Activated CD4-positive, CD25-positive, alpha-beta regulatory T cell treated with anti-CD3 and anti-CD28 coated beads, Interleukin-2, amount 50 U/mL, for 72 hours (primary cell): ENCODE measurements at regions not wholly inside any gene's neighbourhood (a gene's known extent, or its start where the extent isn't known, plus 50 kb on each side); places are given as distances from the start of the nearest gene placed in this dataset.
"Not testable (repeated sequence)": the region's sequence is repeated elsewhere in the genome, so short reads cannot be mapped to it uniquely, and the experiment has no call there.

ENCODE experiments used
- DNase-seq: peaks from one replicate; pipeline ENCODE4 v3.0.0; 2021

DNA sequence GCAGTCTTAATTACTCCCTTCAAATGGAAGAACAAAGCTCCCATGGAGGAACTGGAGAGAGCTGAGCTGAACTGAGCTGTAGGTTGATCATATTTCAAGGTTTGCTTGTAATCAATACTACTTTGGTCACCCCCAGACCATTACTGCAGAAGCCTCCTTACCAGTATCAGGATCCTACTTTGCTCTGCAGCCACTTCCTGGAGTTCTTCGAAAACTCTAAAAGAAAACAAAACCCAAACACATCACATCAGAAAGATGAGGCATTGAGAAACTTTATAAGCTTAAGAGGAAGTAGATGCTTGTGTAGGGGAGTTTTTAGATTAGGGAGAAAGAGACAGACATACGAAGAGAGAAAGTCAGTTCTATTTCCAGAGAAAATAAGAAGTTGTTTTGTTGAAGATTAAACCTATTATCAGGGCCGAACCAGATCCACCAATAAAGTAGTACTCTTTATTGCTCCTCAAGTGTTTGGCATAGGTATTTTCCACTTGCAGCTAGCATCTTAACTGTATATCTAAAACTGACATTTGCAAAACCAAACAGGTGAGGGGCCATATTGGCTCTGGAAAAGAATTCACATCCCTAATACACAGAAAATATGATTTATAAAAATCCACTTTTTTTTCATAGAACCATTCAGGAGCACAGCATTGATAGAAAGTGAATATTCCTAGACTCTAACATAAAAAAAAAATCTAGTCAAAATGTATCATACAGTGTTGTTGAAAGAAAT lies 166.9 kb upstream of the KLF7 start:
- DNase-seq: no peak

DNA sequence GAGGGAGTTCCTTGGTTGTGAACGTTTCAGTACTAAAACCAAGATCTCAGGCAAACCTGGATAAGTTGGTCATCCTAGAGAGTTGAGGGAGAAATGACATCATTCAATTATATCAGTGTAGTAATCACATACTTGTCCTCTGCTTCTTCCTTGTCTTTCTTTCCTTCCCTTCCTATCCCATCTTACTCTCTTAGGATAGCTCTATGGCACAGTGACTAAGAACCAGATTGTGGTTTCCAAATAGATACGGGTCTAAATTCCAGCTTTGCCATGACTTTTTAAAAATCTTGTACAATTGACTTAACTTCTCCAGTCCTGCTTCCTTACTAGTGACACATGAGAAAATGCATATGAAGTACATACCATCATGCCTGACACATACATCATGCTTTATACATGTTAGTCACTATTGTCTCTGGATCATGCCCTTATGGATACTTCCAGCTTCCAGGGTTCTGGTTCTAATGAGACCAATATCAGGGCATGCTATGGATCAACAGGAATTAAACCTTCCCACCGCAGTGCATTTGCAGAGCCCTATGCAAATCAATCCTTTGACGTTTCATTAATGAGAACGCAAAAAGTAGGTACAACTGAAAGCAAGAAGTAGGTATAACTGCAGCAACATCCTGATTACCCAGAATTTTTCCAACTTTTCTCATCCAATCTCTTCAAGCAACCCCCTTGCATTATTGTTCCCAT lies 168.0 kb upstream of the KLF7 start:
- DNase-seq: no peak

- no peak for DNase-seq
These were observed 168.5 kb upstream of the KLF7 start for GRCh38 chr2:207334301-207334623.

DNA sequence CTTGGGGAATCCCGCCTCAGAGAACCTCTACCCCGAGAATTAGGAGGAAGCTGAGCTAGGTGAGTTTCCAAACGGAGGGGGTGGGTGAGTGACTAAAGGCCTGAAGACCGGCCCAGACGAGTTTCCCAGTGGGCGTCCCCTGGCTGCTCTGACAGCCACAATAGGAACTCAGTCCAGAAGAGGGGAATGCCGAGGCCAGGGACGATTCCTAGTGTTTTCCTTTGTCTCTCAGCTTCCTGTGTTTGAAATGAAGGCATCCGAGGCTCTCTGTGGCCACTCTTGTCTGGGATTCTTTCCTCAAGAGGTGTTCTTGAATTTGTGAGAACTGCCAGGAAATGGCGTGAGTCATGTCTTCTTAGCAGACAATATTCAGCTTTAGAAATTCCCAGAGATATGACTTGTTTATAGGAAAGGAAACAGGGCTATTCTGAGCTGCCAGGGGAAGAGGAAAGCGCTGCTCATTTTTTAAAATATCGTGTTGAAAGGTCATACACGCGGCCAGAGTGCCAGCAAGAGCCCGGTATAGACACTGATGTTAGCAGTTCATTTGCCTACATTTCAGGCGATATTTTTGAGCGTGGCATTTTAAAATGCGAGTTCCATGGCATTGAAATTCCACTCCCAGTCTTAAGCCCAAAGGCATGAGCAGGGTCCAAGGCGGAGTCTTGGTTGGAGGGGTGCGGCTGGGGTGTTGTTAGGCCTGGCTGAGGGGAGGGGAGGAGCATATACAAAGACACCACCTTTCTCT lies 169.1 kb upstream of the KLF7 start:
- DNase-seq: no peak

- DNase-seq: no peak
These were observed 171.8 kb upstream of the KLF7 start for GRCh38 chr2:207337234-207338219.

DNA sequence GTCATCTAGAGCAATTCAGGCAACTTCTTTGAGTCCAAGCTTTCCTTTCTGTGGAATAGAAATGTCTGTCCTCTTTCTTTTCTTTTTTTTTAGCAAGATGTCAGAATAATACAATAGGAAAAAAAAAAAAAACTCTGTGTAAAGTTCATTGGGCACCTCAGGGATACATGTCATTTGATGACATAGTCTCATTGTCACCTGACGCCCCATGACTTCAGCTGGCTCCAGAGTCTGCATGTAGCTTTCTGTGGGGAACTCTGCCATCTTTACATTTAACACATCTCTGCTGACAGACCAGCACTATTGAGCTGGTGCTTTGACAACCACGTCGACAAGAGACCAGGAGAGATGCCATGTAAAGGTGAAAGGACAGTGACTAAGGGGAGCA lies 172.5 kb upstream of the KLF7 start:
- no peak for DNase-seq

- DNase-seq: no peak
These were observed 172.9 kb upstream of the KLF7 start for GRCh38 chr2:207338610-207339009.

GRCh38 chr2:207341112-207341750 lies 175.5 kb upstream of the KLF7 start:
- no peak for DNase-seq

- DNase-seq: no peak
These were observed 176.1 kb upstream of the KLF7 start for GRCh38 chr2:207341804-207342203.

DNA sequence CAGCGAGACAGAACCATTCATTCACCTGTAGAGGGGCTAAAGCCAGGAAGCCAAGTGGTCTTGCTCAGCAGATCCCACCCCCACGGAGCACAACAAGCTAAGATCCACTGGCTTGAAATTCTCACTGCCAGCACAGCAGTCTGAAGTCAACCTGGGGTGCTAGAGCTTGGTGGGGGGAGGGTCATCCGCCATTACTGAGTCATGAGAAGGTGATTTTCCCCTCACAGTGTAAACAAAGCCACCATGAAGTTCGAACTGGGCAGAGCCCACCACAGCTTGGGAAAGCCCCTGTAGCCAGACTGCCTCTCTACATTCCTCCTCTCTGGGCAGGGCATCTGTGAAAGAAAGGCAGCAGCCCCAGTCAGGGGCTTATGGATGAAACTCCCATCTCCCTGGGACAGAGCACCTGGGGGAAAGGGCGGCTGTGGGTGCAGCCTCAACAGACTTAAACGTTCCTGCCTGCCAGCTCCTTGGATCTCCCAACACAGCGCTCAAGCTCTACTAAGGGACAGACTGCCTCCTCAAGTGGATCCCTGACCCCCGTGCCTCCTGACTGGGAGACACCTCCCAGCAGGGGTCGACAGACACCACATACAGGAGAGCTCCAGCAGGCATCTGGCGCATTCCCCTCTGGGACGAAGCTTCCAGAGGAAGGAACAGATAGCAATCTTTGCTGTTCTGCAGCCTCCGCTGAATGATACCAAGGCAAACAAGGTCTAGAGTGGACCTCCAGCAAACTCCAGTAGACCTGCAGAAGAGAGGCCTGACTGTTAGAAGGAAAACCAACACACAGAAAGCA lies 179.0 kb upstream of the KLF7 start:
- DNase-seq: not testable (repeated sequence)

GRCh38 chr2:207351171-207351570 lies 178.6 kb upstream of the CREB1 start:
- DNase-seq: no peak

GRCh38 chr2:207352978-207353671 lies 176.6 kb upstream of the CREB1 start:
- no peak for DNase-seq

DNA sequence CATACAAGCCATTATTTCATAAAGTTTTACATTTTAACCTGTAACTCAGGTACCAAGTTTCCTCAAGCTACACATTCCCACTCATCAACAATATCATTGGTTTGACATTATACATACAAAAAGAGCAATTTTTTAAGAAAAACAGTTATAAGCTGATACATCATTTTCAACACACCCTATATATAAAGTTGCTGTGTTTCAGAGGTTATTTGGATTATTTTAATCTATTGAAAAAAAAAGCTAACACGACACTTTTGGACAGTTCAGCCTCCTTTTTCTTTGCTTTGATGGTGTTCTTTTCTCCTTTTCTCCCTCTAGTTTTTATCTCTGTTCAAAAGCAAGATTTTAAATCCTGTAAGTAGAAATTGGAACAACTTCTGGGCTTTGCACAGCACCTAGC lies 175.9 kb upstream of the CREB1 start:
- DNase-seq: no peak

- DNase-seq: no peak
These were observed 175.3 kb upstream of the CREB1 start for GRCh38 chr2:207354462-207354861.

GRCh38 chr2:207356567-207356966 lies 173.2 kb upstream of the CREB1 start:
- no peak for DNase-seq

- DNase-seq: no peak
These were observed 172.5 kb upstream of the CREB1 start for GRCh38 chr2:207357216-207357615.

DNA sequence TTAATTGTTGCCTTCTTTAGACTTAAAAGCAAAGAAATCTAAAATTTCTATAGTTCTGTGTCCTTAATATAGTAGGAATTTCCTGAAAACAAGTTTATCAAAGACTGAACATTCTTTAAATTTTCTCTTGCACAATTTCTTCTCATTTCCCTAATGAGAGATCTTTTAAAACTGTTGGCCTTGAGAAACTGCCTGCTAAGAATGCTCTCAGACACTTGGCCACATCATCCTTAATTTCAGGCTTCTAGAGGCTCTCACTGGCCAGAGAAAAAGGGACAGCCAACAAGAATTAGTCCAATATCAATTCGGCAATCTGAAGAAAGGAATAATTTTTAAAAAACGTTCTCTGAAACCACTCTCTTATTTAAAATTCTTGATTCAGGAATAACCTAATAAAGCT lies 167.0 kb upstream of the CREB1 start:
- no peak for DNase-seq

GRCh38 chr2:207363761-207364290 lies 165.9 kb upstream of the CREB1 start:
- DNase-seq: no peak

DNA sequence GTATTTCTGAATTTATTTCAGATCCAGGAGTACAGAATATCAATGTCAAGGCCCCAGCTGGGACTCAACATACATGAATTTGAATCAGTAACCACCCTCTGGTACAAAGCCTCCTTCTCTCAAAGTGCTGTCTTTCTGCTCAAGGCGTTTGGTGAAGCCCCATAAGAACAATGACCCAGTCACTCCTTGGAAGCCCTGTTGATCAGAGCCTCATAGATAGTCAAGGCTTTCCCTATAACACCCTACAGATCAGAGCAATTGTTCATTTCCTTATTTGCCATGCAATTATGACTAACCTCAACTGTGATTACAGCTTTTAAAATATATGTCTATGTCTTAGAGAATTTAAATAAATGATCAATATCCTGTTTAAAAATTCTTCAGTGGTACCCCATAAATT lies 159.1 kb upstream of the CREB1 start:
- DNase-seq: no peak

DNA sequence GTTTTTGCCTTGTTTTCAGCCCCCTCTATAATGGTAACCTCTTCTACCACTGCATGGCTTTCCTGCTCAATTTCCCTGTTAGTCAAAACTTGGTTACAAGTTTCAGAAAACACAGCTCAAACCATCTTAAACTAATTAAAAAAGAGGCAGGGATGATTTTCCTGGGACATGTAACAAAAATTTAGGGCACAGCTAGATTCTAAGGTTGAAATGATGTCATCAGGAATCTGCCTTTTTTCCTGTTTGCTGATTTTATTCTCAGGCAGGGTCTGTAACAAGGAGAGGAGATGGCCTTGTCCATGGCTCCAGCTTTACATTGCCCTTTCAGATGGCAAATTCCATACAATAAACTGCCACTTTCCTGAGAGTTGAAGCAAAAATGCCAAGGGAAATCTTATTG lies 157.9 kb upstream of the CREB1 start:
- DNase-seq: no peak

DNA sequence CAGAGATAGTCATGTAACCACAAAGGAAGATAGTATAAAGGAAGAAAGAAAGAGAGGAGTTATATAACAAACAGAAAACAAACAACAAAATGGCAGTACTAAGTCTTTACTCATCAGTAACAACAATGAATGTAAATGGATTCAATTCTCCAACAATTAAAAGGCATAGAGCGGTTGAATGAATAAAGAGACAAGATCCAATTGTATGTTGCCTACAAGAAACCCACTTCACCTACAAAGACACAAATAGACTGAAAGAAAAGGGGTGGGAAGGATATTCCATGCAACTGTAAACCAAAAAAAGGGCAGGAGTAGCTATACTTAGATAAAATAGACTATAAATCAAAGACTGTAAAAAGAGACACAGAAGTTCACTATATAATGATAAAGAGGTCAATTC lies 157.3 kb upstream of the CREB1 start:
- DNase-seq: no peak
